ENCODE measurements at regions not wholly inside any gene's neighbourhood (a gene's known extent, or its start where the extent isn't known, plus 50 kb on each side); places are given as distances from the start of the nearest gene placed in this dataset.

DNA sequence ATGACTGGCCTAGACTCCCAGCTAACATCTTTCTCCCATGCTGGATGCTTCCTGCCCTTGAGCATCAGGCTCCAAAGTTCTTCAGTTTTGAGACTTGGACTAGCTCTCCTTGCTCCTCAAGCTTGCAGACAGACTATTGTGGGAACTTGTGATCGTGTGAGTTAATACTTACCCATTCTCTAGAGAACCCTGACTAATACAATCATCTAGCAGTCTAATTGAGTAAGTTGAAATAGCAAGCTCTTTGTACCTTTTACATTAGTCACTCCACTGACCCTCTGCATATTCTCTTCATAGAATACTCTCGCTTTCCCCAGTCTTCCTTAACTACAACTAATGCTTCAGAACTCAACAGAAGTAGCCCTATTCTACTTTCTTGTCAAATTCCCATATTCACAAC lies 434.6 kb upstream of the NXPH2 start:
- TF ChIP-seq CTCF (IDR thresholded peaks at IDR 0.05) (no peak), POLR2AphosphoS5 (IDR thresholded peaks at IDR 0.05) (no peak), POLR2A (IDR thresholded peaks at IDR 0.05) (no peak), EP300 (IDR thresholded peaks at IDR 0.05; ENCODE audit: low read depth) (no peak)
